GM19438 (cell line): ENCODE measurements at regions not wholly inside any gene's neighbourhood (a gene's known extent, or its start where the extent isn't known, plus 50 kb on each side); places are given as distances from the start of the nearest gene placed in this dataset.

Experiments
- ATAC-seq: cut with Tn5 transposase; IDR thresholded peaks from one replicate; pipeline ENCODE4 v1.9.1; 2021; ENCODE audit warnings: low read depth; ENCODE audit not compliant: unreplicated experiment

DNA sequence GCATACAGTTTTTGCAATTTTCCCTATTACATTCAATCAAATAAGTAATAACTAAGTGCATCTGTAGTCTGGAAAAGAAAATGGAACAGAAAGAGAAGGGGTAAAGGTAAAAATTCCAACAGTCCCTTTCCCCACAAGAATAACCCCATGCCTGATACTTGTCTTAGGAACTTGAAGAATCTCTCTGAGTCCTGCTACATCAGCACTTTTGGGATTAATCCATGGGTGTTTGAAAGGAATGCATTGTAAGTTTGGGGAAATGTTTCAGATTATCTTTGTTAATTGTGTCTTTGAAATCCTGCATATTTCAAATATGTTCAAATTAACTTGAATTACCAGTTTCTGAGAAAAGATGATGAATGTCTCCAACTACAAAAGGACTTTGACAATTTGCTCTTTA, 667.3 kb upstream of the PRKX start:
- ATAC-seq: no peak

DNA sequence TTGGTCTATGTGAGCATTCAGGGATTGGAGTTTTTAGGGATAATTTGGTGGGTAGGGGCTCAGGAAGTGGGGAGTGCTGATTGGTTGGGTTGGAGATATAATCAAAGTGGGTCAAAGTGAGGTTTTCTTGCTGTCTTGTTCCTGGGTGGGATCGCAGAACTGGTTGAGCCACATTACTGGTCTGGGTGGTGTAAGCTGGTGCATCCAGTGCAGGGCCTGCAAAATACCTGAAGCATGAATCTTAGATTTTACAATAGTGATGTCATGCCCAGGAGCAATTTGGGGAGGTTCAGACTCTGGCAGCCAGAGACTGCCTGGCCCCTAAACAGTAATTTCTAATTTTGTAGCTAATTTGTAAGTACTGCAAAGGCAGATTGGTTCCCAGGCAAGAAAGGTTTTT, 665.6 kb upstream of the PRKX start:
- ATAC-seq: no peak

DNA sequence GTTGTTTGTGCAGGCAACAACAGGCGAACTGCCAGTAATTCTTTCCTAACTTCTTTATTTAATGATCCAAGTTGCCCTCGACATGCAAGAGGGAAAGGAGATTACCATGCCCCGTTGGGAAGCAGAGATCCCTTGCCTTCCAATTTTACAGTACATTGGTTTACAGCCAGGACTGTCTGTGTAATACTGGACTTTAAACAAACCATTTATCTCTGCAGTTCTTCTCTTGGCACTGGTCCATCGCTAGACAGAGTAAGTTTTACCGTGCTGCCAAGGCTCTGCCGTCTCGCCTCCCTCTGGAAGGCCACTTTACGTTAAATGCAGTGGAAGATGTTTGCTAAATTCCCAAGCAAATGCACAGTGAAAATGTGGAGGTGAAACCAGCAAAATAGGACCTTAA, 660.3 kb upstream of the PRKX start:
- no peak for ATAC-seq

DNA sequence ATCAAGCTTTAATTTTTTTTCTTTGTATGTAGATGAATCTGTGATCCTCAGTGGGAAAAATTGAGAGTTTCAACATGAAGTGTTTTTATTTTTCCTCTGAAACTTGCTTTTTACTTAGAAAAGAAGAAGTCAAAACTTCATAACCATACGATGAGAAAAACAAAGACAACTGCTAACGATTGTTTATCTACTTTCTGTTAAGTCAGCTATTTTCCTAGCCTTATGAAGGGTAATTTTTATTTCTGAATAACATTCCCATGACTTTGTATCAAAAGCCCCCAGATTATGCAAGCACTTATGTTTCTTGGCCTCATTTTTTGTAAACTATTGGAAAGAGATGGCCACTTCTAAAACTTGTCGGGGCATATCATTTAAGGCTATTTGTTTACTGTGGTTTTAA, 645.1 kb upstream of the PRKX start:
- ATAC-seq: no peak

DNA sequence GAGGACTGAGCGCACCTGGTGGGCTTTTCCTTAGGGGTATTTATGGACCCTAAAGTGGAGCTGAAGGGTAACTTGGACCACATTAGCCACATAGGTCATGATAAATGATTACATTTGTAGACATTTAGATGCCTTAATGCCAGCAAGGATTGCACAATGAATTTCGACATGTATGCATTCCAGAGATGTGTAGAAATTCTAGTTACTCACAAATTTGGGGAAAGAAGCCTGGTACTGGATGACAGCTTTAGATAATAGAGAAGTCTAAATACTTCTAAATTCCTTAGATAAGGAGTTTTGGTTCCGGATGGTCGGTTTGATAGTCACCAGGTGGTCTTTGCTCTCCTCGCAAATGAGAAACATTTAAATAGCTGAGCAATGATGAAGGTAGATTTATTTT, 609.5 kb upstream of the PRKX start:
- no peak for ATAC-seq

DNA sequence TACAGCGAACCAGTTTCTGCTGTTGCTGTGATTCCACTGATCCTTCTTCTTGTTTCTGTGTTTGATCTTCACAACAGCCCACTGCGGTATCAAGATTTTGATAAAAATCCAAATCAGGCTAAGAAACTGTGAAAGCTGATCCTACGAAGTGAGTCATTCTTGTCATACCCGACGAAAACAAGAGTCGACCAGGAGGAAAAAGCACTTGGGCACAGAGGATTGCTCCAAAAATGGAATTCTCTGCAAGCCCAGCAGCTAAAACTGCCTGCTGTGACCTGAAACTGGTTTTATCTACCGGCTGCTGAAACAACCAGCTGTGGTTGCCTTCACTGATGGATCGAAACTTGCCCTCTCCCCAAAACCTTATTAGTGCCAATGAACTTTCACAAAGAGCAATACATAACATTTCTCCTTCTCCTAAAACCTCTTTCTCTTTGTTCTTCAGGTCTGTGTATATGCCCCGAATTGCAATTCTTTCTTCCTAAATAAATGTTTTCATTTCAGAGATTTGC, 607.0 kb upstream of the PRKX start:
- no peak for ATAC-seq

DNA sequence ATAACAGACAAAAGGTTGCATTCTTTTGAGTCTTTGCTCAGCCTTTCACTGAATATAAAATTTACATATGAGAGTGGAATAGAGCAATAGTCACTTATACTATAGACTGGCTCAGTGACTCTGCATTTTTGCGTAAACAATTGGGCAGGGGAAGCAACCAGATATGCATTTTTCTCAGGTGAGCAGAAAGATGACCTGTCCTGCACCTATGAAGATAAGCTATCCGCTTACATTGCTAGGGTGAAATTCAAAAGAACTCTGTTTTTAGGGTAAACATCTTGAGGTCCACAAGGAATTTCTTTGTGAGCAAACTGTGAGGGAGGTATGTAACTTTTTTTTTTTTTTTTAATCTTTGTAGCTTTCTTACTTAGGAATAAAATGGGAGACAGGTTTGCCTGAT, 602.4 kb upstream of the PRKX start:
- no peak for ATAC-seq

DNA sequence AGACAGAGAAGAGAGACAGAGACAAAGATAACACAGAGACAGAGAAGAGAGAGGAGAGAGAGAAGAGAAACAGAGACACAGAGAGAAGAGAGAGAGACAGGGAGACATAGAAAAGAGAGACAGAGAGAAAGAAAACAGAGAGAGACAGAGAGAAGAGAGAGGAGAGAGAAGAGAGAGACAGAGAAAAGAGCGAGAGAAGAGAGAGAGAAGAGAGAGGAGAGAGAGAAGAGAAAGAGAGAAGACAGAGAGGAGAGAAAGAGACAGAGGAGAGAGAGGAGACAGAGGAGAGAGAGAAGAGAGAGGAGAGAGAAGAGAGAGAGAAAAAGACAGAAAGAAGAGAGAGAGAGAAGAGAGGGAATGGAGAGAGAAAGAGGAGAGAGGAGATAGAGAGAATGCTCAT, 601.1 kb upstream of the PRKX start:
- no peak for ATAC-seq

DNA sequence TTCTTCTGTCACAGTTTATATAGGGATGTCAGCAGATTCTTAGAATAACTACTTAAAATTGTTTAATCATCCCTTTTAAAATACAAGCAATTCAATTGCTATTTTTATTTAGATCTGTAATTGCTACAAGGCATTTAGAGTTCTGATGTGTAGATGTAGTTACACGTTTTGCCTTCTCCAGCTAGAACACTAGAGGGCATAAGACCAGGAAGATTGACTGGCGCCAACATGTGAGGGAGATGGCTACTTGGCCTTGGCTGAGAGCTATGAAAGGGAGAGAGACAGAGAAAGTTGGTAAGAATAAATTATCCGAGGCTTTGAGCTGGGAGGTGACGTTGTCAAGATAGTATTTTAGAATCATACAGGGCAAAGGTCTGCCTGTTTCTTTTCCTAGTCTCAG, 563.7 kb upstream of the PRKX start:
- ATAC-seq: no peak

DNA sequence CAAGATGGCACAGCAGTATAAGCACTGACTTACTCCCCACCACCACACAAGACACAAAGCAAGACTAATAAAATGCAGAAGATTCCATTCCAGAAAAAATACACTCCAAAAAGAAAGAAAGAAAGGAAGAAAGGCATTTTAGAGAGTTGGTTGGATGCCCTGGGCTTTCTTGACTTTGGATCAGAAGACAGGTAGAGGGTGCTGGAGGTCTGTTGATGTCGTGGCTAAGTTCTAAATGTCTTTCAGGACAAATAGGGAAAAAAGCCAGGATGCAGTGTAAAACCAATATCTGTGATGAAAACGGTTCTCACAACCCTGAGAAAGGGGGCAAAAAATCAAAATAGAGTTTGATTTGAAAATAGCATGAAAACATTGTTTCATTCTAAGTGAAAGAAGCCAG, 555.2 kb upstream of the PRKX start:
- no peak for ATAC-seq

DNA sequence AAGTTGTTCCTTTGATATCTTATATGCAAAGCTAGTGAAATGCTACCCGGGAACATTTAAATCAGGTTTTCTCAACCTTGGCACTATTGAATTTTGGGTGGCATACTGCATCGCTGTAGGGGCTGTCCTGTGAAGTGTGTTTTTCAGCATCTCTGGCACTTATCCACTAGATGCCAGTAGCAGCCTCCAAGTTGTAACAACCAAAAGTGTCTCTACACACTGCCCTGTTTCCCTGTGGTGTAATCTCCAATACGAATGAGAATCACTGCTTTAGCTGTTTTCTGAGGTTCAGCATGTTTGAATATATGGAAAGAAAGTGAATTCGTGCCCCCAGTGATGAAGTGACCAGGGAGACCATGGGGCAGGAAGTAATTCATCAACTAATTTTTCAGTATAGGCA, 551.6 kb upstream of the PRKX start:
- ATAC-seq: no peak

DNA sequence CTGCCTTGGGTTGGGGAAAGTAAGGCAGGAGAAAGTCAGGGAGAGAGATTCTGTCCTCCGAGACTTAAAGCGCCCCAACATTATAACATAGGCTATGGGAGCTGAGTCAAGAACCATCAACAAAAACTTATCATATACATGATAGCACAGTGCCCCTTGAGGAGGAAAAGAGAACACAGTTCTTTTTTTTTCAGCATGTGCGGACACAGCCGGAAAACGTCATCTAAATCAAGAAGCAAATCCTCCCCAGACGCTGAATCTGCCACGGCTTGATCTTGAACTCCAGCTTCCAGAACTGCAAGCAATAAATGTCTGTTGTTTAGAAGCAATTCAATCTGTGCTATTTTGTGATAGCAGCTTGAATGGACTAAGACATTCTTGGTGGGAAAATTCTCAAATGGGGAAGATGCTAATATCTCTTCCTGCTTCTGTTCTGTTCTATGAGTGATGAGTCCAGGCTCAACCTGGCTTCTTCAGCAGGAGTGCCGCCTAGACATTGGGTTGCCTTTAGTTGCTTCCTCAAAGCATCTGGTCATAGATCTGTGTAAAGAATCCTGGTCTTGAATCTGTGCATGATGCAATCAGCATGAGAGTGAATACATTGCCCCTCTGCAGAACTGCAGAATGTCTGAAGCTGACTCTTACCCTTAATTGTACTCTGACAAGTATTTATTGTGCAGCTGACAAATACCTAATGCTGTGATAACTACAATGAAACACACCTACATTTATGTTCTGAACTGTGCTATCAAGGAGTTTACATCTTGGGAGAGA, 549.8 kb upstream of the PRKX start:
- ATAC-seq: no peak

DNA sequence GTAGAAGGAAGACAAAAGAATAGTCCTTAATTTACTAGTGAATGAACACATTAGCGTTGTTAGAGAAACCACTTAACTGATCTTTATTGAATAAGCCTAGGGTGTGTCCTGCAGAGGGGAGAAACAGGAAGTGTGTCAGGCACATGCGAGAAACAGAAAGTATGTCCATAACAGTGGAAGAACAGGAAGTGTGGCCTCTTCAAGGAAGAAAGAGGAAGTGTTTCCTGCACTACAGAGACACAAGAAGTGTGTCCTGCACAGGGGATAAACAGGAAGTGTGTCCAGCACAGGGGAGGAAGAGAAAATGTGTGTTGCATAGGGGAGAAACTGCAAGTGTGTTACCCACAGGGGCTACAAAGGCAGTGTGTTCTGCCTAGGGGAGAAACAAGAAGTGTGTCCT, 539.6 kb upstream of the PRKX start:
- no peak for ATAC-seq

DNA sequence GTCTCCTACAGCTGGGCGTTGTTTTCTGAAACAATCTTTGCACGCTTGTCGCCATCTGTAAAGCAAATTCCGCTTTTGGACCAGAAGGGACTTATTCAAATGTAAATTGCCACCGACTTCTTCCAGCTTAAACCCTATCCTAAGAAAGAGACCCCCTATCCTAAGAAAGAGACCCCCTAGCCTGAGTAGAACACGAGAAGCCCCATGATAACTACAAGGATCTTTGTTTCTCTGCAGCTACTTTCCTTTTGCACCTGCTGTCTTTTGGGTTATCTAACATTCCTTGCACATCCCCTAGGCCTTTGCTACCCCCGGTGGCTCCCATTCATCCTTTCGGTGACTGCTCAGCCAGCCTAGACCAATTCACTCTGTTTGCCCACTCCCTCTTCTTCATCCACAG, 536.0 kb upstream of the PRKX start:
- no peak for ATAC-seq

DNA sequence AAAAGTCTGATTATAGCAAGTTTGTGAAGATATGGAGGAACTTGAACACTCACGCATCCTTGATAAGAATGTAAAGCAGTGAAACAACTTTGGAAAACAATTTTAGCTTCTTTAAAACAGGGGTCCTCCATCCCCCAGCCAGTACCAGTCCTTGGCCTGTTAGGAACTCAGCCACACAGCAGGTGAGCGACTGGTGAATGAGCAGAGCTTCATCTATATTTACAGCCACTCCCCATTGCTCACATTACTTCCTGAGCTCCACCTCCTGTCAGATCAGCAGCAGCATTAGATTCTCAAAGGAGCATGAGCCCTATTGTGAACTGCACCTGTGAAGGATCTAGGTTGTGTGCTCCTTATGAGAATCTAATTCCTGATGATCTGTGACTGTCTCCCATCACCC, 530.3 kb upstream of the PRKX start:
- ATAC-seq: no peak

DNA sequence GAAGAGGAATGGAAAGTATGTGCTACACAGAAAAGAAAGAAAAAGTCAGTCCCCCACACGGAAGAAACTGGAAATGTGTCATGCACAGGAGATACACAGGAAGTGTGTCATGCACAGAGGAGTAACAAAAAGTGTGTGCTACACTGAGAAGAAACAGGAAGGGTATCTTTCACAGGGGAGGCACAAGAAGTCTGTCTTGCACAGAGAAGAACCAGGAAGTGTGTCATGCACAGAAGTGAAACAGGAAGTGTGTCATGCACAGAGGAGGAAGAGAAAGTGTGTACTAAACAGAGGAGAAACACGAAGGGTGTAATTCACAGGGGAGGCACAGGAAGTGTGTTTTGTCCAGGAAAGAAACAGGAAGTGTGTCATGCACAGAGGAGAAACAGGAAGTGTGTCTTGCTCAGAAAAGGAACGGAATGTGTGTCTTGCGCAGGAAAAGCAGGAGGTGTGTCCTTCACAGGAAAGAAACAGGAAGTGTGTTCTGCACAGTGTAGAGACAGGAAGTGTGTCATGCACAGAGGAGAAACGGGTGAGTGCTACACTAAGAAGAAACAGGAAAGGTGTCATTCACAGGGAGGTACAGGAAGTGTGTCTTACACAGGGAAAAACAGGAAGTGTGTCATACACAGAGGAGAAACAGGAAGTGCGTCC, 527.2 kb upstream of the PRKX start:
- no peak for ATAC-seq

DNA sequence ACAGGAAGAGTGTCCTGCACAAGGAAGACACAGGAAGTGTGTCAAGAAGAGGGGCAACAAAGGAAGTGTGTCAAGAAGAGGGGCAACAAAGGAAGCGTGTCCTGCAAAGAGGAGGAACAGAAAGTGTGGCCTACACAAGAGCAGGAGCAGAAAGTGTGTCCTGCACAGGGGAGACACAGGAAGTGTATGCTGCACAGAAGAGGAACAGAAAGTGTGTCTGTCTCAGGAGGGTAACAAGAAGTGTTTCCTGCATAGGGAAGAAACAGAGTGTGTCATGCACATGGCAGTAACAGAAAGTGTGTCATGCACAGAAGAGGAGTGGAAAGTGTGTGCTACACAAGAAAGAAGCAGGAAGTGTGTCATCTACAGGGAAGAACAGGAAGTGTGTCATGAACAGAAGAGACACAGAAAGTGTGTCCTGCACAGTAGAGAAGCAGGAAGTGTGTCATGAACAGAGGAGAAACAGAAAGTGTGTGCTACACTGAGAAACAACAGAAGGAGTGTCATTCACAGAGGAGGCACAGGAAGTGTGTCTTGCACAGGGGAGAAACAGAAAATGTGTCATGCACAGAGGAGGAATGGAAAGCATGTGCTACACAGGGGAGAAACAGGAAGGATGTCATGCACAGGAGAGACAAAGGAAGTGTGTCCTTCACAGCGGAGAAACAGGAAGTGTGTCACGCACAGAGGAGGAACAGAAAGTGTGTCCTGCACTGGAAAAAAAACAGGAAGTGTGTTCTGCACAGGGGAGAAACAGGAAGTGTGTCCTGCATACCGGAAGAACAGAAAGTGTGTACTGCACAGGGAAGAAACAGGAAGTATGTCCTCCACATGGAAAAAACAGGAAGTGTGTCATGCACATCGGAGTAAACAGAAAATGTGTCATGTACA, 526.4 kb upstream of the PRKX start:
- peak; percentile 62 for ATAC-seq

DNA sequence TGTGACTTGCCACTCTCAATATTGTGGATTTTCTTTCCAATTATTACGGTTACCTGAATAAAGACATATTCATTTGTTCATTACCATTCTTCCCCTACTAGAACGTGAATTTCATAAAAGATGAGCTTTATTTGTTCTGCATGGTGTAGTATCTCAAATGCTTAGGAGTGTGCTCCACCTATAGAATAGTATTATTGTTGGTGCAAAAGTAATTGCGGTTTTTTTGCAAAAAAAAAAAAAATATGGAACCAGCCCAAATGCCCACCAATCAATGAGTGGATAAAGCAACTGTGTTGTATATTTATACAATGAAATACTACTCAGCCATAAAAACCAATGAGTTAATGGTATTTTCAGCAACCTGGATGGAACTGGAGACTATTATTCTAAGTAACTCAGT, 525.5 kb upstream of the PRKX start:
- ATAC-seq: no peak

DNA sequence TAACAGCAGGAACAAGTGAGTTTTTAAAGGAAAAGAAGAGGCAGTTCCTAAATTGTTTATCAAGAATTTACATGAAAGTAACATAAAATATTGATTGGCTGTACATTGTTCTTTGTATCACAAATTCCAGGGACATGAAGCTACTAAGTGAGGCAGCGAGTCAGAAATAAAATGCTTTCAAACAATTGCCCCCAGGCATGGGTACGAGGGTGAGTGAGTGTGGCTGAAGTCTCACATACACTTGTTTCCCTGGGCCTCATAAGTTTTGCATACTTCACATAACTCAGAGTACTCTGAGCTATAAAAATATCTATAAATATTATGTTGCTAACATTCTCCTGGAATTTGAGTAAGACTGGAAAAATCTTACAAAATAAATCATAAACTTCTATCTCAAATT, 511.6 kb upstream of the PRKX start:
- no peak for ATAC-seq

DNA sequence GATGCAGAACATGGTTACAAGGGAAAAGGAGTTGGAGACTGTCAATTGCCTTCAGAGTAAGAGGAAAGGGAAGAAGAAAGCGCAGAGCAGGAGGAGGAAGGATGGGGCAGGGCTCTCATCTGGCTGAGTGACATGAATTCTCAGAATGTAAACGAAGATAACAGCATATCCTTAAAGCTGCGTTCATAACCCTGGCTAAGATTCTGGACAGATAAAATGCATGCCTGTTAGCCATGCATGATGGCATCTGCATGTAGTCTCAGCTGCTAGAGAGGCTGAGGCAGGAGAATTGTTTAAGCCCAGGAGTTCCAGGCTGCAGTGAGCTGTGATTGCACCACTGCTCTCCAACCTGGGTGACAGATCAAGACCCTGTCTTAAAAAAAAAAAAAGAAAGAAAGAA, 493.5 kb upstream of the PRKX start:
- ATAC-seq: no peak

DNA sequence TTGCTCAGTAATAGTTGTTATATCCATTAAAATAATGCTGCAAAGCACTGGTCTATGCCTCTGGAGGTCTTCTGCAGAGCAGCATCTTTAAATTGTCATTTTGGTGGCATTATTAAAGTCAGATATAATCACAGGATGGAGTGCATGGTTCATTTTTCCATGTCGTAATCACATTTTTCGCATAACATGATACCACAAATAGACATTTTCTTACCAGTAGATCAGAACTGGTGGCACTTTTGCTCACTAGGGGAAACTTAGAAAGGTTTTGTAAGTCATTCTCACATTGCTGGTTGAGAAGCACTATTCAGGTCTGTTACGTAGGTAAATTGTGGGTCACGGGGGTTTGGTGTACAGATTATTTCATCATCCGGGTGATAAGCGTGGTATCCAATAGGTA, 484.5 kb upstream of the PRKX start:
- no peak for ATAC-seq
